SK-N-MC (cell line): ENCODE measurements at regions not wholly inside any gene's neighbourhood (a gene's known extent, or its start where the extent isn't known, plus 50 kb on each side); places are given as distances from the start of the nearest gene placed in this dataset.

Source experiments
- DNase-seq: peaks from one replicate; pipeline ENCODE4 v3.0.0-alpha.2; 2011; ENCODE audit warnings: low read depth, low spot score
- H3K27ac ChIP-seq: fragments of 200-600 bp; sonication (generic); 2 replicates; pipeline ENCODE4 v1.5.1; 2016; ENCODE audit warnings: mixed run types
- H3K36me3 ChIP-seq: fragments of 200-600 bp; sonication (generic); 2 replicates; pipeline ENCODE4 v1.6.1; 2017; ENCODE audit warnings: antibody characterized with exemption, low read length, mixed read lengths; ENCODE audit not compliant: insufficient read depth
- H3K4me3 ChIP-seq: fragments of 200-600 bp; sonication (generic); 2 replicates; pipeline ENCODE4 v1.5.1; 2016
- H3K9ac ChIP-seq: fragments of 200-600 bp; sonication (generic); 2 replicates; pipeline ENCODE4 v1.8.0; 2017; ENCODE audit warnings: mixed run types, mixed read lengths; ENCODE audit not compliant: insufficient read length
- H3K9me3 ChIP-seq: fragments of 200-600 bp; sonication (generic); 2 replicates; pipeline ENCODE4 v1.6.1; 2017; ENCODE audit warnings: low read depth, mild to moderate bottlenecking, antibody characterized with exemption, low read length, moderate library complexity, mixed read lengths
- EZH2 ChIP-seq: fragments of 200-600 bp; sonication (generic); IDR thresholded peaks from one replicate; pipeline ENCODE4 v1.6.1; 2017; ENCODE audit warnings: antibody characterized with exemption
- FOXP2 ChIP-seq: optimal IDR thresholded peaks from 2 replicates; pipeline ENCODE3; 2011; ENCODE audit warnings: mild to moderate bottlenecking, moderate library complexity; ENCODE audit not compliant: insufficient read depth; ENCODE audit errors: extremely low read length, control extremely low read depth
- POLR2AphosphoS5 ChIP-seq: IDR thresholded peaks from 2 replicates; pipeline ENCODE4 v1.6.1; 2012; ENCODE audit warnings: mild to moderate bottlenecking, low read depth, low read length, borderline replicate concordance

- Histone ChIP-seq H3K36me3 (no peaks in the 10 kb centered on the region), H3K9me3 (no peaks in the 10 kb centered on the region), H3K27ac (no peak overlapping the region), H3K9ac (no peak overlapping the region), H3K4me3 (no peak overlapping the region)
- DNase-seq = no peak
- no peak for TF ChIP-seq EZH2
- no peak for TF ChIP-seq FOXP2
- TF ChIP-seq POLR2AphosphoS5 = no peak
Observed at GRCh38 chr4:112896609-112897190, 152.8 kb upstream of the ANK2 start.

GRCh38 chr4:112897543-112897942 is 151.9 kb upstream of the ANK2 start:
- H3K36me3 ChIP-seq = no peaks in the 10 kb centered on the region
- TF ChIP-seq EZH2 (no peak), POLR2AphosphoS5 (no peak), FOXP2 (no peak)
- no peaks in the 10 kb centered on the region for H3K9me3 ChIP-seq
- no peak overlapping the region for H3K4me3 ChIP-seq
- no peak overlapping the region for H3K9ac ChIP-seq
- no peak overlapping the region for H3K27ac ChIP-seq
- no peak for DNase-seq

GRCh38 chr4:112898357-112899141 is 150.9 kb upstream of the ANK2 start:
- Histone ChIP-seq H3K9me3 (no peaks in the 10 kb centered on the region), H3K9ac (no peak overlapping the region), H3K36me3 (no peaks in the 10 kb centered on the region), H3K4me3 (peak overlapping the region; percentile 11; the same call in 1 of the 2 replicates), H3K27ac (no peak overlapping the region)
- DNase-seq = no peak
- TF ChIP-seq FOXP2 = no peak
- no peak for TF ChIP-seq POLR2AphosphoS5
- no peak for TF ChIP-seq EZH2

GRCh38 chr4:112900416-112900815 is 149.0 kb upstream of the ANK2 start:
- H3K9ac ChIP-seq = no peak overlapping the region
- no peak for DNase-seq
- TF ChIP-seq EZH2 (no peak), FOXP2 (no peak), POLR2AphosphoS5 (no peak)
- no peak overlapping the region for H3K27ac ChIP-seq
- no peaks in the 10 kb centered on the region for H3K36me3 ChIP-seq
- no peak overlapping the region for H3K4me3 ChIP-seq
- H3K9me3 ChIP-seq = no peaks in the 10 kb centered on the region

GRCh38 chr4:112901962-112902411 is 147.5 kb upstream of the ANK2 start:
- no peak overlapping the region for H3K4me3 ChIP-seq
- no peak for DNase-seq
- H3K9me3 ChIP-seq = no peaks in the 10 kb centered on the region
- TF ChIP-seq POLR2AphosphoS5 (no peak), EZH2 (no peak), FOXP2 (no peak)
- no peaks in the 10 kb centered on the region for H3K36me3 ChIP-seq
- no peak overlapping the region for H3K9ac ChIP-seq
- H3K27ac ChIP-seq = no peak overlapping the region

GRCh38 chr4:112905728-112906127 is 143.7 kb upstream of the ANK2 start:
- Histone ChIP-seq H3K9ac (no peak overlapping the region), H3K36me3 (no peaks in the 10 kb centered on the region), H3K9me3 (no peaks in the 10 kb centered on the region), H3K4me3 (no peak overlapping the region), H3K27ac (no peak overlapping the region)
- TF ChIP-seq EZH2 (no peak), FOXP2 (no peak), POLR2AphosphoS5 (no peak)
- DNase-seq = no peak

GRCh38 chr4:112908511-112908910 is 140.9 kb upstream of the ANK2 start:
- Histone ChIP-seq H3K36me3 (no peaks in the 10 kb centered on the region), H3K4me3 (no peak overlapping the region), H3K9me3 (no peaks in the 10 kb centered on the region), H3K27ac (no peak overlapping the region), H3K9ac (no peak overlapping the region)
- no peak for DNase-seq
- TF ChIP-seq POLR2AphosphoS5 (no peak), FOXP2 (no peak), EZH2 (no peak)

GRCh38 chr4:112910109-112910736 is 139.2 kb upstream of the ANK2 start:
- TF ChIP-seq EZH2 (no peak), FOXP2 (no peak), POLR2AphosphoS5 (no peak)
- Histone ChIP-seq H3K36me3 (no peaks in the 10 kb centered on the region), H3K27ac (peak overlapping the region; percentile 90), H3K4me3 (peak overlapping the region; percentile 79), H3K9me3 (no peaks in the 10 kb centered on the region), H3K9ac (peak overlapping the region; percentile 41)
- DNase-seq = no peak
